HG03460 (cell line): ENCODE measurements at regions not wholly inside any gene's neighbourhood (a gene's known extent, or its start where the extent isn't known, plus 50 kb on each side); places are given as distances from the start of the nearest gene placed in this dataset.

ENCODE experiments used
- ATAC-seq: cut with Tn5 transposase; IDR thresholded peaks from one replicate; pipeline ENCODE4 v1.9.1; 2021; ENCODE audit not compliant: unreplicated experiment

- no peak for ATAC-seq
Measured at GRCh38 chr11:131295986-131296385, 74.4 kb upstream of the NTM start.

GRCh38 chr11:131297441-131297840 lies 73.0 kb upstream of the NTM start:
- ATAC-seq: no peak

DNA sequence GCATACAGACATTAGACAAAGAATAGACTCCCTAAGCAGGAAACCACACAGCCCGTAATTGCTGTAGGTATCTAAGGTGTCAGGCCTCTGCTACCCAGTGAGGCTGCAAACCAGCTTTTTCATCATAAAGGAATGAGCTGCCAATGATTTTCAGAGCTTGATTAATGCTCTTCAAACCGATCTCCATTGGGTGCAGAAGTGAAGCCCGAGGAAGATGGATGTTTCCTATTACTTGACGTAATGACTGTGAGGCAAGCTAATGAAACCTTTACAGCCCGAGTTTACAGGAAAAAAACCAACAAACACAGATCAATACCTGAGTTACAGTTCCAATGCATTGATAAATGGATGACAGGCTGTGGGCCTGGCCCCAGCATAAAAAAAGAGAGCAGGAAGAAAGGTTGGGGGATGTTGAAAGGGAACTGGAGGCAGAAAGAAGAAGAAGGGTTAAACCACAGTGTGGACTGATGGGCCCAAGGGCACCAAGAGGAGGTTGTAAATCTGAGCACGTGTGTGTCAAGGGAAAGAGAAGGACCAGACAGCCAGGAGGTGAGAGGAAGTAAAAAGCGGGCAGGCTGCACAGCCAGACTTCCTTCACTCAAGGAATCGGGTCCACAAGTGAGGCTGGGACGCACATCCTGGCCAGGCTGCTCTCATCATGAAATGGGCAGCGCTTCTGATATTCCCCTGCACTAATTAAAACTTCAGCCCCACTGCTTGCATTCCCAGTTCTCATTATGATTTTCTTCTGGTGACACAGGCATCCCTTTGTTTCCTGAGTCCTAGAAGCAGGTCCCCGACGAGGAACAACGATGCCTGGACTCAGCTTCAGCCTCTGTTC lies 70.6 kb upstream of the NTM start:
- ATAC-seq: no peak

GRCh38 chr11:131300439-131300717 lies 70.0 kb upstream of the NTM start:
- ATAC-seq: no peak

GRCh38 chr11:131301306-131301705 lies 69.1 kb upstream of the NTM start:
- ATAC-seq: no peak

DNA sequence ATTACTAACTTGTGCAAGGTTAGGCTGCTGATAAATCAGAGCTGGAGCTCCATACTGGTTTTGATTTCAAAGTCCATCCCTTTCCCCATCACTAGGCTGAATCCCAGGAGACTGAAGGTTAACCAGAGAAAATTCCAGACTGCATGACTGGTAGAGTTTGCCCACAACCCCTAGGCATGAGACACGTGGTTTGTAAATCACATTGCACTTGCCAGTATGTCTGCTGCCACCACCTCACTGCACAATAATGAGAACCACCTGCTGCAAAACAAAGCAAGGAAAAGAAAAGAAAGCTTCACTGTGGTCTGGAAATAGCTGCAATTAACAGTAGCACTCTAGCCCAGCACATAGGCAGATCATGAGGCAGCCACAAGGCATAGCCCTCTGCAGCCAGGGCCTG lies 67.6 kb upstream of the NTM start:
- ATAC-seq: no peak

GRCh38 chr11:131303611-131304119 lies 66.8 kb upstream of the NTM start:
- ATAC-seq: no peak

GRCh38 chr11:131305005-131305404 lies 65.4 kb upstream of the NTM start:
- ATAC-seq: no peak

- no peak for ATAC-seq
Measured at GRCh38 chr11:131307506-131307905, 62.9 kb upstream of the NTM start.

DNA sequence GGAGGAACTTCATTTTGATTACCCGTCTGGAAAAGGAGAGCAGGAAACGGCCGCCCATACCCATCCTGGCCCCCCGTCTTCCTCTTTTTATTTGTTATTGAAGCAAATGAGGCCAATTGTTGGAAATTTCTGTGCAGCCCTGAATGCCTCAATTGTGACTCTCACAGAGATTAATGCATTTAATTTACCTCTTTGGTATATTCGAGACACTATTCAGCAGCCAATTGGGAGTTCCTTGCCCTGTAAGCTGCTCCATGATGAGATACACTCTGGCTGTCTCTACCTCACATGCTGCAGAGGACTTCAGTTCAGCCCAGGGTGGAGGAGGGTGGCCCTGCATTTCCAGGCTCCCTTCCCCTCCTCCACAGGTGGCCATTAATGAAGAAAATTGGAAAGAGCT lies 60.6 kb upstream of the NTM start:
- no peak for ATAC-seq

DNA sequence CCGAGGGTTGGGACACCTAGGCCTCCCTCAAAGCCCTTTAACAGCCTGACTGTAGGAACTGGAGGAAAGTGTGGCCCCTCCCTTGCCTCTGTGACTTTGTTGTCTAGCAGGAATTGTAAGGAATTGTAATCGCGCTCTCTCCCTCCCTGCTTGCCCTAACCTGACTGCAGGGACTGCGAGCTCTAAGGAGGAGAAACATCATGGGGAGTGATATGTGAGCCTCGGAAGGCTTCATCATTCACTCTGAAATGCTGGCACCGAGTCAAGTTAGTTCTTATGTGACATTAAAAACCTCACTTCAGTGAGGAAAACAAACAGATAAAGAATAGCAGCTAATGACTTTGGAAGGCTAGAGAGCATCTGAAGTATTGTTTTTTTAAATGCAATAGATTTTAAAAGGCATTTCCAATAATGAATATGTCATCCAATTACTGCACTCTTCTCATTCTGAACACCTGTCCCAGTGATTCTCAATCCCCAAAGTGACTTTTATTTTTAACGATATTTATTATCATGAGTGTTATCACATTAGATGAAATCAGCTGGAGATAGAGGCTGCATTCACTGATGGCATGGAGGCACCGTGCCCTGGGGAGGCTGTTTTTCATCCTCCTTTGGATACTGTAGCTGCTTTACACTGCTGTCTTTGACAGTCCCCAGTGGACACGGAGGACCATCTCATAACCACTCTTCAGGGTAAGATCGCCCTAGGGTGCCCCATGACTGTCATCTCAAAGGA lies 58.5 kb upstream of the NTM start:
- ATAC-seq: no peak
